Activated gamma-delta T cell treated with Interleukin-2 at 50 U/mL for 16 hours (primary cell): ENCODE measurements at regions not wholly inside any gene's neighbourhood (a gene's known extent, or its start where the extent isn't known, plus 50 kb on each side); places are given as distances from the start of the nearest gene placed in this dataset.

Experiments
- DNase-seq: peaks from one replicate; pipeline ENCODE4 v3.0.0-alpha.2; 2020

- DNase-seq = peak; percentile 32
Observed at GRCh38 chr22:48098243-48098920, 1335.9 kb downstream of the TBC1D22A start.

GRCh38 chr22:48097723-48098122, 1335.3 kb downstream of the TBC1D22A start:
- no peak for DNase-seq

- no peak for DNase-seq
Observed at GRCh38 chr22:48096851-48097665, 1334.6 kb downstream of the TBC1D22A start.

DNA sequence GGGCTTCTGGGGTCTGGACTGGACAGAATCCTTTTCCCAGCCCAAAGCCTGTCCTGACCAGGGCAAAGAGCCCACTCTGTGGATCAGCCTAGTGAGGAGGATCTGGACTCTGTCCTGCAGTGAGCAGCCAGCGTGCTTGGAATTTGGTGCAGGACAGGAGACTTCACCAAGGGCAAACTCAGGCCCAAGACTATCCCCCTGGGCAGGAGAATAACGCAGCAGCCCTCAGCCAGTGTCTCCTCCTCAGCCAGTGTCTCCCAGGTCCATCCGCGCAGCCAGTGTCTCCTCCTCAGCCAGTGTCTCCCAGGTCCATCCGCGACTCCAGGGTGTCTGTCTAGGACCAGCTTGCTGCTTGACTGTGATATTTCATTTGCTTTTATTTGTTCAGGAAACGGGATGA, 1334.0 kb downstream of the TBC1D22A start:
- DNase-seq = no peak

DNA sequence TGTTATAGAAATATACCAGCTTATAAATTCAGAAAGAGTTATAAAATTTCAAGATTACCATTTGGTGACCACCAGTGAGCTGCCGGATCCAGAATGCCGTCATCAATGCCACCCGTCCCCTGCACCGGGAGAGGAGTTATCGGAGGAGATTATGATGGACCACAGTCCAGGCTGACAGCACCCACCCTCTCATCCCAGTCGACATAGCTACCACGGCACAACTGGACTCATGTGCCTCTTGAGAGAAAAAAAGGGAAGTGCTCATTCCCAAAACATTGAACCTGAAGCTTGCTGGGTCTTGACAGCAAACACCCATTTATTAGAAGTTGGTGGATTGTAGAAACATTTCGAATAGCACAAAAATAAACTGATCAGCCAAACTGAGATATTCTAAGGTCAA, 1331.5 kb downstream of the TBC1D22A start:
- no peak for DNase-seq

DNA sequence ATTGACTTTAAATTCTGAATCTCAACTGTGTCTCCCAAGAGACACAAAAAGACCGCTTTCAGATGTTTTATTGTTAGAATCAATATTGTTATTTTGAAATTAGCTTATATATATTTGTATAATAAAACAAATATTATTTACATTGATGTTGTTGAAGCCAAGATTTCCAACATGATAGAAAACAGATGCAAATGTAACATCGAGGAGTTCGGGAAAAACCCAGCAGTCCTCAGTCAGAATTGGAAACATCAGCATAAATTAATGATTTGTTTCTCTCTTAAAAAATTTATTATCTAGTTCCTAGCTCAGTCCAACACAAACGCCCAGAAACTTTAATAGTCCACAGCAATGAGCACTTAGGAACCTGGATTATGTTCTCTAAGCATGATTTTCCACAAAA, 1330.4 kb downstream of the TBC1D22A start:
- no peak for DNase-seq

DNA sequence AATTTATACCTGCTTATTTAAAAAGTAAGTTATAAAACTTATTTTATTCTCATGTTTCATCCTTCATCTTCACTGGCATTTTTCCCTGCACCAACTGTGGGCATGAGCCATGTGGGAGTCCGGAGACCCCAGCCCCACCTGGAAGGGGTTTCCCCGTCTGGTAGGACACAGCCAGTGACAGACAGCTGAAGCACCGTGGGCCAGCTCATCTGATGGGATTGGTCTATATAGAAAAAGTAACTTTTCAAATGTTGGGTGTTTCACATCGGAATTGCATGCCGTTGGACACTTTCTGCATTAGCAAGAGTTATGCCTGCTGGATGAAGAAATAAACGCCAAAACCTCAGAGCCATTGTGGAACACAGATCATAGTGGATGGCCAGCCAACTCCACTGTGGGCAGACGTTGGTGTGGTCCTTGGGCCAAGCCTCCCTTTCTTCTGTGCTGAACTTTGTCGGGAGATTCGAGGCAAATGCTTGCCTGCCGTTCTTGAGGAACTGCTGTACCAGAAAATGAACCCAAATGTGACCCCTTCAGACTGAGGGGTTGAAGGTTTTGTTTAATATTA, 1329.3 kb downstream of the TBC1D22A start:
- DNase-seq = no peak

- no peak for DNase-seq
Observed at GRCh38 chr22:48091060-48091650, 1328.7 kb downstream of the TBC1D22A start.

GRCh38 chr22:48090332-48090672, 1327.9 kb downstream of the TBC1D22A start:
- DNase-seq = no peak

- DNase-seq = no peak
Observed at GRCh38 chr22:48089601-48090331, 1327.3 kb downstream of the TBC1D22A start.

DNA sequence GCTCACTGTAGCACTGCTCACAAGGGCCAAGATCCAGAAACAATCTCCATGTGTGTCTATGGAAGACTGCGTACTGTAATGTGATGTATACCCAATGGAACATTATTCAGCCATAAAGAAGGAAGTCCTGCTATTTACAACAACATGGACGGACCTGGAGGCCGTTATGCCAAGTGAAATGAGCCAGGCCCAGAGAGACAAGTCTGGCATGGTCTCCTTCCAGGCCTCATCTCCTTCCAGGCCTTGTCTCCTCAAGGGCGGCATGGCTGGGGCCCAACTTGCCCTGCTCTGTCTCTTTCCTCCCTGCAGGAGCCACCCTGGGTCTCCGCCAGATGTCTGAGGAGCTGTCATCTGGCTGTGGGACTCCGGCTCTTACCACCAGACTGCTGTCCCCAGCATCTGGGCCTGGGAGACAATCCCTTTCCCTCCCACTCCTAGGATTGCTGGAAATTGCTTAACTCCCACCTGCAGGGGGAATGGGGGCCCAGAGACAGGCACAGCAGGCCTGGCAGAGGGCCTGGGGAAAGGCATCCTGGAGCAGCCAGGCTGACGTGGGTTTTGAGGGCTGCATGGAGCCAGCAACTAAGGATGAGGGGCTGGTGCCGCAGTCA, 1326.6 kb downstream of the TBC1D22A start:
- no peak for DNase-seq

DNA sequence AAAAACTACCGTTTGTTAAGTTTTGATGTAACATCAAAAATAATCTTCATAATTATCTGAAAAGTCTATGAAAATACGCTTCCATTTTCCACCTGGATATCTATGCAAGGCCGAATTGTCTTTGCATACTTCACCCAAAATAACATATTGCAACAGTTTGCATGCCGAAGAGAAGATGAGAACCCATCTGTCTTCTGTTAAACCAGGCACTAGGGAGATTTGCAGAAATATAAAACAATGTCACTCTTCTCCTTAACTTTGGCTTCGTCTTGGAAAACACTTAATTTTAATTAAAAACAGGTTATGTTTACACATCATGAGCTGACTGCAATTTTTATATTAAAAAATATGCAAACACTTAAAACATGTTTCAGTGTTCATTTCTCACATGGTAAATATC, 1325.8 kb downstream of the TBC1D22A start:
- DNase-seq = no peak

DNA sequence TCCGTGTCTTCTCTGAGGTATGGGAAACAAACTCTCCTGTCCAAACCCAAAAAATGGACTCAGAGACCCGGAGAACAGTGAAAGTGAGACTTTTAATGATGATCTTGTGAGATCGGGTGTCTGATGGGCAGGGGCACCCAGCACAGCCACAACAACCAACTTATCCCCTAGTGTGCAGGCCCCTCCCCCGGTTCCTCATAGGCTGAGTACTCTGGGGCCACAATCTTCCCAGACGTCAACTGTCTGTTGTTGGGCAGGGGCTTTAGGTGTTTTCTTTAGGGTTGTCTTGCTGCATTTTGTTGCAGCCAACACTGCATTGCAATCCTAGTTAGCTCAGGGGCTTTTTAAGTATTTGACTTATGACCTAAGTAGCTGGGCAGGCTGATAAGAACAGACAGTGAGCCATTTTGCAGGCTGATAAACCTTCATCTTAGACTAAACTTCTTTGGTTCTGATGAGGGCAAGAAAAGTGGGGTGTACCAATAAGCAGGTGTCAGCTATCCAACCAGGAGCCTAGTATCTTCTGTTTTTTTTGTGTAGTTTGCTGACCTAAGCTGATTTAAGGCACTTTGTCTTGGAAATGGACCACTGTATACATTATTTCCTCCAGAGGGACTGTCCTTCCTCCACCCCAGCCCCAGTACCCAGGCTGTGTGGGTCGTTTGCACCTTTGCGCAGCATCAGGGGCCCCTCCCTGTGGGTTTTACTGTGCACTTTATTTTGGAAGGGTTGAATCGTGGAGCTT, 1323.6 kb downstream of the TBC1D22A start:
- DNase-seq = no peak

DNA sequence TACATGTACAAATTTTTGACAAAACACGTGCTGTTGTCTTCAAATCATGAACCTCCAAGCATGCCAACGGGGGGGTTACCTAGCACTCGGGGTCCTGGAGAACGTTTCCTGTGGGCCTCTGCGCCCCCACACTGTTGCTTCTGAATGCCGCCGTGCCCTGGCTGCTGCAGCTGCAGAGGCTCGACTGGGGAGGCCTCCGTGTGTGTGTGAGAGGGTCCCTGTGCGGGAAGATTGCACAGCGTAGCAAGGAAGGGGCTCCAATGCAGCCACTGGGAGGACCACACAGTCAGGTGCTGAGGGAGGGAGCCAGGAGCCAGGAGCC, 1322.2 kb downstream of the TBC1D22A start:
- no peak for DNase-seq

DNA sequence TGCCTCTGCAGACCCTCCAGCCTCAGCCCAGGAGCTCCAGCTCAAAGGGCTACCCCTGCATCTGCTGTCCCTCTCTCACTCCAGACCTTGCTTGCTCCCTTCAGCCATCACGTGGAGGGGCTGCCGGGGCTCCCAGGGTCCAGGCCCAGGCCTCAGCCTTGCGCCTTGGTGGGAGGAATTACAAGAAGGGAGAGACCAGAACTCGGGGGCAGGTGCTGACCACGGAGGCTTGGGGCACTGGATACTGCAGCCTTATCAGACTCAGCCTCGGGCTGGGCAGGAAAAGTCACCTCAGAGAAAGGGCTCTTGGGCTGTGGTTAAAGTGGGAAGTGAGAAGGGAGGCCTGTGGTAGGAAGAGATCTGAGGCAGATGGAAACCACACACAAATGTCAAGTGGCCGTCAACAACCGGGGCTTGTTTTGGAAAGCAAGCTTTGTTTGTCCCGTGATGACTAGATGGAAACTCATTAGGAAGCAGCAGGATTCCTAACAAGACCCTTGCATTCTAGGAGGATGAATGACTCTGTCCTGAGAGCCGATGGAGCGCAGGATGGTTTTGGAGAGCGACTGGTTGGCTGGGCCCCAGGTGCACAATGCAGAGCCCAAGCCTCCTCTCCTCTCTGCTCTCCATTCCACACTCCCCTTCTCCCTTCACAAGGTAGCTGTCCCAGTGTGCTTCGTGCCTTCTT, 1321.7 kb downstream of the TBC1D22A start:
- no peak for DNase-seq

- no peak for DNase-seq
Observed at GRCh38 chr22:48083502-48083901, 1321.1 kb downstream of the TBC1D22A start.

- no peak for DNase-seq
Observed at GRCh38 chr22:48082284-48082683, 1319.8 kb downstream of the TBC1D22A start.

- no peak for DNase-seq
Observed at GRCh38 chr22:48081281-48081680, 1318.8 kb downstream of the TBC1D22A start.

- DNase-seq = no peak
Observed at GRCh38 chr22:48080316-48081165, 1318.1 kb downstream of the TBC1D22A start.

GRCh38 chr22:48079505-48080290, 1317.2 kb downstream of the TBC1D22A start:
- DNase-seq = no peak
